IMR-90 (cell line): ENCODE measurements at regions not wholly inside any gene's neighbourhood (a gene's known extent, or its start where the extent isn't known, plus 50 kb on each side); places are given as distances from the start of the nearest gene placed in this dataset.

Source experiments
- ATAC-seq: fragments of 200-7000 bp; cut with Tn5 transposase; 2 replicates; pipeline ENCODE4 v1.9.1; 2020; ENCODE audit warnings: low read depth, mild to moderate bottlenecking, moderate library complexity
- BruUV-seq: library from RNA; stranded (reverse); fragments of 400-500 nt; replicated peaks from 2 replicates; lab custom pipeline; 2021; lab: Mats Ljungman, UMichigan
- CTCF ChIA-PET: fragments of 300-600 bp; formaldehyde crosslinking; extraction: SDS; loops from one replicate; lab custom pipeline; 2021; ENCODE audit warnings: antibody characterized with exemption; lab: Yijun Ruan, JAX
- POLR2A ChIA-PET: fragments of 300-600 bp; sonication (Branson Sonifier 250); formaldehyde crosslinking; loops from one replicate; lab custom pipeline; 2022; ENCODE audit warnings: antibody characterized with exemption; ENCODE audit not compliant: unreplicated experiment; lab: Charles Lee
- DNase-seq: peaks from one replicate; pipeline ENCODE4 v3.0.0; 2013
- H2AFZ ChIP-seq: replicated peaks from 2 replicates; pipeline ENCODE3; 2013; ENCODE audit warnings: low read length, mild to moderate bottlenecking; ENCODE audit not compliant: poor library complexity
- H2AK5ac ChIP-seq: 2 replicates; pipeline ENCODE4 v1.6.1; 2013; ENCODE audit warnings: low read depth, low read length, inconsistent platforms
- H2AK9ac ChIP-seq: replicated peaks from 2 replicates; pipeline ENCODE3; 2013; ENCODE audit warnings: mild to moderate bottlenecking, low read depth, low read length, moderate library complexity; ENCODE audit not compliant: poor library complexity
- H2BK120ac ChIP-seq: 2 replicates; pipeline ENCODE4 v1.6.1; 2013; ENCODE audit warnings: low read depth, low read length, inconsistent platforms
- H2BK15ac ChIP-seq: 3 replicates; pipeline ENCODE4 v1.6.1; 2013; ENCODE audit warnings: low read depth, low read length, inconsistent platforms
- H2BK20ac ChIP-seq: 2 replicates; pipeline ENCODE4 v1.6.1; 2013; ENCODE audit warnings: low read depth, mild to moderate bottlenecking, inconsistent platforms, low read length, moderate library complexity
- H2BK5ac ChIP-seq: 2 replicates; pipeline ENCODE4 v1.6.1; 2013; ENCODE audit warnings: mild to moderate bottlenecking, low read depth, low read length, inconsistent platforms; ENCODE audit not compliant: poor library complexity, severe bottlenecking
- H3K14ac ChIP-seq: replicated peaks from 2 replicates; pipeline ENCODE4 v1.6.1; 2013; ENCODE audit warnings: low read depth, low read length, inconsistent platforms
- H3K18ac ChIP-seq: 2 replicates; pipeline ENCODE4 v1.6.1; 2013; ENCODE audit warnings: low read depth, low read length, control low read depth
- H3K23ac ChIP-seq: 2 replicates; pipeline ENCODE4 v1.6.1; 2013; ENCODE audit warnings: low read depth, low read length, inconsistent platforms
- H3K27ac ChIP-seq: 2 replicates; pipeline ENCODE4 v1.5.1; 2013; ENCODE audit warnings: mild to moderate bottlenecking, control low read depth, low read length; ENCODE audit not compliant: insufficient read depth
- H3K27me3 ChIP-seq: 2 replicates; pipeline ENCODE4 v1.6.1; 2013; ENCODE audit warnings: low read length; ENCODE audit not compliant: control insufficient read depth, insufficient read depth
- H3K36me3 ChIP-seq: 2 replicates; pipeline ENCODE4 v1.6.1; 2013; ENCODE audit warnings: low read length, mixed read lengths; ENCODE audit not compliant: control insufficient read depth, insufficient read depth
- H3K4ac ChIP-seq: 2 replicates; pipeline ENCODE4 v1.6.1; 2013; ENCODE audit warnings: low read depth, low read length, inconsistent platforms
- H3K4me1 ChIP-seq: 2 replicates; pipeline ENCODE4 v1.6.1; 2013; ENCODE audit warnings: low read length, mixed read lengths; ENCODE audit not compliant: control insufficient read depth, insufficient read depth
- H3K4me2 ChIP-seq: 2 replicates; pipeline ENCODE4 v1.6.1; 2013; ENCODE audit warnings: low read depth, mild to moderate bottlenecking, control low read depth, low read length, moderate library complexity
- H3K4me3 ChIP-seq: 2 replicates; pipeline ENCODE4 v1.5.1; 2013; ENCODE audit warnings: low read depth, mild to moderate bottlenecking, control low read depth, low read length, moderate library complexity; ENCODE audit not compliant: insufficient read depth
- H3K56ac ChIP-seq: 2 replicates; pipeline ENCODE4 v1.6.1; 2013; ENCODE audit warnings: low read length, inconsistent platforms; ENCODE audit not compliant: insufficient read depth; ENCODE audit errors: extremely low read depth
- H3K79me1 ChIP-seq, 2 experiments: 2 replicates each; pipeline ENCODE4 v1.6.1; 2013; ENCODE audit warnings: low read length in 2 of 2, inconsistent platforms in 1 of 2, low read depth in 1 of 2
- H3K9ac ChIP-seq: 2 replicates; pipeline ENCODE4 v1.6.1; 2013; ENCODE audit warnings: low read depth, low read length, control low read depth
- H3K9me1 ChIP-seq: 2 replicates; pipeline ENCODE4 v1.6.1; 2013; ENCODE audit warnings: low read length, inconsistent platforms; ENCODE audit not compliant: insufficient read depth
- H3K9me3 ChIP-seq: 2 replicates; pipeline ENCODE4 v1.6.1; 2013; ENCODE audit warnings: low read length; ENCODE audit not compliant: control insufficient read depth, insufficient read depth
- H4K20me1 ChIP-seq: 2 replicates; pipeline ENCODE4 v1.6.1; 2013; ENCODE audit warnings: low read length, inconsistent platforms; ENCODE audit not compliant: insufficient read depth
- H4K5ac ChIP-seq: 2 replicates; pipeline ENCODE4 v1.6.1; 2013; ENCODE audit warnings: mild to moderate bottlenecking, low read depth, low read length, control low read depth
- H4K8ac ChIP-seq, 2 experiments: 2 replicates each; pipeline ENCODE4 v1.6.1; 2013; ENCODE audit warnings: low read depth in 2 of 2, low read length in 2 of 2, control low read depth in 1 of 2, inconsistent platforms in 1 of 2
- H4K91ac ChIP-seq: 2 replicates; pipeline ENCODE4 v1.6.1; 2013; ENCODE audit warnings: low read depth, low read length, inconsistent platforms; ENCODE audit not compliant: insufficient read depth
- SMC3 ChIP-seq: fragments of 150-350 bp; IDR thresholded peaks from 2 replicates; pipeline ENCODE4 v1.6.1; 2016; ENCODE audit warnings: low read depth, mild to moderate bottlenecking, antibody characterized with exemption, low read length, moderate library complexity
- WGBS, 2 experiments: methylation state at CpG; one replicate each; pipeline versions ENCODE4 v1.1.5 to v1.1.7; 2013; ENCODE audit warnings: missing lambda C conversion rate in 2 of 2; ENCODE audit not compliant: insufficient read length in 1 of 2; ENCODE audit errors: extremely low coverage in 2 of 2; 5-methylcytosine and 5-hydroxymethylcytosine counted together
- dilution Hi-C: fragments of 300-500 bp; cut with HindIII; formaldehyde crosslinking; loops from one replicate; pipeline ENCODE4 v1.14.3; 2018; ENCODE audit warnings: low sequenced_read_pairs; ENCODE audit not compliant: unreplicated experiment
- in situ Hi-C: fragments of 300-500 bp; cut with MboI; formaldehyde crosslinking; loops from 3 replicates; pipeline ENCODE4 v1.14.3; 2019; ENCODE audit warnings: low sequenced_read_pairs, inconsistent platforms, mixed read lengths
- intact Hi-C: fragments of 100-400 bp; cut with micrococcal nuclease; formaldehyde crosslinking; loops from 2 replicates; pipeline ENCODE4 v1.10.0; 2022

- in situ Hi-C loops (no loop called here), intact Hi-C loops (no loop called here), dilution Hi-C loops (no loop called here)
- Histone ChIP-seq H2AFZ (no peak overlapping the region), H2BK20ac (no peak overlapping the region), H2AK9ac (no peak overlapping the region), H2BK5ac (no peak overlapping the region), H3K27me3 (no peaks in the 10 kb centered on the region), H3K14ac (no peak overlapping the region), H2AK5ac (no peak overlapping the region), H2BK15ac (no peak overlapping the region), H3K4ac (no peak overlapping the region), H3K9me1 (no peaks in the 10 kb centered on the region), H3K4me1 (no peaks in the 10 kb centered on the region), H4K91ac (no peak overlapping the region), H4K20me1 (no peaks in the 10 kb centered on the region), H3K36me3 (no peaks in the 10 kb centered on the region), H3K23ac (no peak overlapping the region), H4K5ac (no peak overlapping the region), H3K79me1 (no peaks in the 10 kb centered on the region), H3K27ac (no peak overlapping the region), H3K18ac (no peak overlapping the region), H3K9ac (no peak overlapping the region), H3K4me3 (no peak overlapping the region), H3K56ac (no peak overlapping the region), H3K9me3 (no peaks in the 10 kb centered on the region), H3K4me2 (no peak overlapping the region), H2BK120ac (no peak overlapping the region), H4K8ac (no peak overlapping the region)
- no TSS peak for BruUV-seq
- no CpG with 5 or more reads among the region's 2 CpGs for WGBS, 2 experiments
- TF ChIP-seq SMC3 = no peak
- ATAC-seq (no peak), DNase-seq (no peak)
- CTCF ChIA-PET = no interaction called here
- POLR2A ChIA-PET = no interaction called here
These were observed 839.1 kb downstream of the GLUD2 start for GRCh38 chrX:121886557-121886956.
